Coronary artery (tissue), 2 donors: ENCODE measurements at regions not wholly inside any gene's neighbourhood (a gene's known extent, or its start where the extent isn't known, plus 50 kb on each side); places are given as distances from the start of the nearest gene placed in this dataset.

Source experiments
- DNase-seq: peaks from one replicate; pipeline ENCODE4 v3.0.0-alpha.2; 2017; ENCODE audit warnings: low spot score
- H3K27ac ChIP-seq, 2 donors: fragments of 200-600 bp; sonication (generic); one replicate each; pipeline ENCODE4 v1.5.1; 2016 to 2019
- H3K4me3 ChIP-seq: fragments of 200-600 bp; sonication (generic); 2 replicates; pipeline ENCODE4 v1.5.1; 2016; ENCODE audit warnings: mild to moderate bottlenecking, moderate library complexity
- TF ChIP-seq, protein P1 (sequence below): fragments of 200-600 bp; sonication (generic); IDR thresholded peaks from one replicate; pipeline ENCODE4 v1.5.1; 2019; ENCODE audit warnings: antibody characterized with exemption

DNA sequence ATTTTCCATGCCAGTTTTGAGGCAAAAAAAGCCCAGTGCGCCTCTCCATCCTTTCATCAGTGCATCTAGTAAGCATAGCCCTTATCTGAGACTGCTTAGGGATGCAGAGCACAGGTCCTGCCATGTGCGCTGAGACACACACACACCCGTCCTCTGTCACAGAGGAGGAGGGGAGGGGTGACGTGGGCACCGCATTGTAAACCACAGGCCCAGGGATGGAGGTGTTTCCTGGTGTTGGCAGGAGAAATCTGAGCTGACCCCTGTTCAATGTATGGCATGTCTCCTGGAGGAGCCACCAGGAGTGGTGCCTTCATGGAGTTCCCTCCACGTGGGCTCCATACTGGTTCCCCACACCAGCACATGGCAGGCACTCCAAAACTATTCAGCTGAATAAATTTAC, 65.8 kb upstream of the HELT start:
- TF ChIP-seq, protein P1, sequence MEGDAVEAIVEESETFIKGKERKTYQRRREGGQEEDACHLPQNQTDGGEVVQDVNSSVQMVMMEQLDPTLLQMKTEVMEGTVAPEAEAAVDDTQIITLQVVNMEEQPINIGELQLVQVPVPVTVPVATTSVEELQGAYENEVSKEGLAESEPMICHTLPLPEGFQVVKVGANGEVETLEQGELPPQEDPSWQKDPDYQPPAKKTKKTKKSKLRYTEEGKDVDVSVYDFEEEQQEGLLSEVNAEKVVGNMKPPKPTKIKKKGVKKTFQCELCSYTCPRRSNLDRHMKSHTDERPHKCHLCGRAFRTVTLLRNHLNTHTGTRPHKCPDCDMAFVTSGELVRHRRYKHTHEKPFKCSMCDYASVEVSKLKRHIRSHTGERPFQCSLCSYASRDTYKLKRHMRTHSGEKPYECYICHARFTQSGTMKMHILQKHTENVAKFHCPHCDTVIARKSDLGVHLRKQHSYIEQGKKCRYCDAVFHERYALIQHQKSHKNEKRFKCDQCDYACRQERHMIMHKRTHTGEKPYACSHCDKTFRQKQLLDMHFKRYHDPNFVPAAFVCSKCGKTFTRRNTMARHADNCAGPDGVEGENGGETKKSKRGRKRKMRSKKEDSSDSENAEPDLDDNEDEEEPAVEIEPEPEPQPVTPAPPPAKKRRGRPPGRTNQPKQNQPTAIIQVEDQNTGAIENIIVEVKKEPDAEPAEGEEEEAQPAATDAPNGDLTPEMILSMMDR: no peak
- DNase-seq: no peak
- Histone ChIP-seq H3K27ac (no peak overlapping the region), H3K4me3 (no peak overlapping the region)

DNA sequence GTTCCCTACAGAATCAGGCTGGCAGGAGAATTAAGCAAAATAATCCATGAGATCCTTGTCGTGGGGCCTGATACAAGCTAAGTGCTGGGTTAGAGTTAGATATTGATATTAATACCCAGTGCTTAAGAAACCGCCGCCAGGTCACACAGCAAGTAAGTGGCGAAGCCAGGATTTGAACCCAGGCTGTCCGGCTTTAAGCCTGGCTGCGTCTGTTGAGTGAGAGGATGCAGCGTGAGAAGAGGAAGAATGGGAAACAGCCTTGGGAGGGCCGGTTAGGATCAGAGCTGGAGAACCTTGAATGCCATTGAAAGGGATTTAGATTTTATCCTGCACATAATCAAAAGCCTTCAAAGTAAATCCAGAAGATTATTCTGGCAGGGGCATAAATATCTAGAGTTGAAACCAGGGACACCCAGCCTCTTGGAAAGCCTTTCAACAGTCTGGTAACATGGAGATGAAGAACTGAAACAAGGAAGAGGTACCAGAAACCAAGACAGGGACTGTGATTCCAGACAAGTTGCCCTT, 64.8 kb upstream of the HELT start:
- no peak for DNase-seq
- Histone ChIP-seq H3K27ac (no peak overlapping the region), H3K4me3 (no peak overlapping the region)
- TF ChIP-seq, protein P1: no peak

DNA sequence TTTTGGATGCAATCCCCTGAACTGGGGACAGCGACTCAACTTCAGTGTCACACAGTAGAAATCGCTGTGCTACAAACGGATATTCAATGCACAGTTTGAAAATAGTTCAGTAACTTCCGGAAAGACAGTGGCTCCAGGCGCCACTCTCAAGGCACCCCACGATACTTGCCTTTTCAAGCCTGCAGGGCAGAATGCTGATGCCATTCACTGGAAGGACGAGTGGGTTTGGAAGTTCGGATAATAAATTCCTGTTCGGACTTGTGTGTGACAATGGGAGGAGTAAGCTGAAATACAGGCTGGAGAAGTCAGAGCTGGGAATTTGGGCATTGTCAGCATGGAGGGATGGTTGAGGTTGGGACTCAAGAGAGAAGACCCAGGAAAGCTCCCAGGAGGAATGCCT, 64.3 kb upstream of the HELT start:
- no peak overlapping the region for H3K27ac ChIP-seq
- TF ChIP-seq, protein P1: no peak
- no peak for DNase-seq
- H3K4me3 ChIP-seq: no peak overlapping the region

DNA sequence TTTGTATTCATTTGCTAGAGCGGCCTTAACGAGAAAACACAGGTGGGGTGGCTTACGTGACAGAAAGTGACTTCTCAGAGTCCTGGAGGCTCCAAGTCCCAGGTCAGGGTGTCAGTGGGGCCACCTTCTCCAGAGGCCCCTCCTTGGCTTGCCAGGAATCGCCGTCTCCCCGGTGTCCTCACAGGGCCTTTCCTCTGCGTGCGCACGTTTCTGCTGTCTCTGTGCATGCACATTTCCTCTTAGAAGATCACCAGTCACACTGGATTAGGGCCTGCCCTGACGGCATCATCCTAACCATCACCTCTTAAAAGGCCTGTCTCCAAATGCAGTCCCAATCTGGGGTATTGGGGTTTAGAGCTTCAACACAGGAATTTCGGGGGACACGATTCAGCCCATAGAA, 63.8 kb upstream of the HELT start:
- Histone ChIP-seq H3K27ac (no peak overlapping the region), H3K4me3 (no peak overlapping the region)
- DNase-seq: no peak
- TF ChIP-seq, protein P1: no peak

DNA sequence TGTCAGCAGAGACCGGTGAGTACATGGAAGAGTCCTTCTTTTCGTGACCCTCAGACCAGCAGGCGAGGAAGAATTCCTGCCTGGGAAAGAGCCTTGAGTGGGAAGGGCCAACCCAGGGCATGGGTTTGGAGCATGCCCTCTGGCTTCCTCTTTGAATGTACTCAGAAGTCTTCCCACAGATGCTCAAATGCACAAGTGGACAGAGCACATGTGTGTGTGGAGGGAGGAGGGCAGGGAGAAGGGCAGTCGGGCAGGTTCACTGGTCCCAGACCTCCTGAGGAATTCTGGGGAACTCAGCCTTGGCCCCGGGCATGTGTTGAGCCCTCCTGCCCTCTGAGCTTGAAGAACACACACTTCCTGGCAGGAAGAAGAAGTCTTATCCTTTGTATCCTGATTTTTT, 63.2 kb upstream of the HELT start:
- no peak for DNase-seq
- TF ChIP-seq, protein P1: no peak
- Histone ChIP-seq H3K4me3 (no peak overlapping the region), H3K27ac (no peak overlapping the region)

DNA sequence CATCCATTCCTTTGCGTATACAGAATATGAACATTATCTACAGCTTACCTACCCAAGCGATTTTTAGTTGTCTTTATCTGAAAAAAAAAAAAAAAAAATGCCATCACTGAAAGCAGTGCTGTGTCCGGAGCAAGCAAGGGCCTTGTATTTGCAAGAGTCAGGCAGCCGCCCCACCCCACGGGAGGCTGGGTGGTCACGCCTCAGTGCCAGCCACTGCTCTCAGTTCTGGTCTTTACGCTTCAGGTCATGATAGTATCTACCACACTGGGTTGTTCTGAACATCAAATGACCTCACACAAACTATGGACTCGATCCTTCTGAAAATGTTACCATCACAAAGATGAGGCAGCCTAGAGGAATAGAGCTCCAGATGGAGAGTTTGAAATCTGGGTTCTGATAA, 62.7 kb upstream of the HELT start:
- no peak for DNase-seq
- TF ChIP-seq, protein P1: no peak
- no peak overlapping the region for H3K27ac ChIP-seq

DNA sequence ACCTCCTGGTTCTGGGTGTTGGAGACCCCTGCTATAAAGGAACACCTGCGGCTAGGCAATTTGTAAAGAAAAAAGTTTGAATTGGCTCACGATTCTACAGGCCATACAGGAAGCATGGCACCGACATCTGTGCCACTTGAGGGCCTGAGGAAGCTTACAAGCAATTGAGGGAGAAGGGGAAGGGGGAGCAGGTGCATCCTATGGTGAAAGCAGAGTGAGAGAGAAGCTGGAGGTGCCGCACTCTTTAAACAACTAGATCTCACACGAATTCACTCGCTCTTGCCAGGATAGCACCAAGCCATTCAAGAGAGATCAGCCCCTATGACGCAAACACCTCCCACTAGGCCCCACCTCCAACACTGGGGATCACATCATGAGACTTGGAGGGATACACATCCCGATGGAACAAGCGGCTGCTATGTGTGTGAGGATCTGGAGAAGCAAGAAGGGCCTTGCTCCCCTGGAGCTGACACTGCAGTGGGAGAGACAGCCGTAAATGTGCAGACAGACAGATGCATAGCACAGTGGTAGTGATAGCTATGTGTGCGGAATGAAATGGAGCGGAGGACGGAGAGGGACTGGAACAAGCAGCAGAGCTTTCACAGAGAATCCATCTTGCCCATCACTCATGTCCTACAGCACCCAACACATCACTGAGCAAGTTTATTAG, 60.7 kb upstream of the HELT start:
- no peak for DNase-seq
- H3K27ac ChIP-seq: no peak overlapping the region
- no peak overlapping the region for H3K4me3 ChIP-seq
- TF ChIP-seq, protein P1: no peak

More for the DNA sequence above, 62.7 kb upstream of the HELT start:
- no peak overlapping the region for H3K4me3 ChIP-seq
